ENCODE measurements at regions not wholly inside any gene's neighbourhood (a gene's known extent, or its start where the extent isn't known, plus 50 kb on each side); places are given as distances from the start of the nearest gene placed in this dataset.

- Histone ChIP-seq H3K36me3 (ENCODE audit: insufficient read depth, low read length) (no peaks in the 10 kb centered on the region), H3K4me1 (ENCODE audit: insufficient read depth, low read length, poor library complexity, severe bottlenecking) (no peaks in the 10 kb centered on the region), H2AFZ (ENCODE audit: low read length) (no peak overlapping the region), H3K9me2 (ENCODE audit: insufficient read depth, low read length) (no peaks in the 10 kb centered on the region), H3K79me2 (ENCODE audit: insufficient read depth, low read depth, low read length) (no peaks in the 10 kb centered on the region), H3K27ac (ENCODE audit: low read depth, low read length, poor library complexity, severe bottlenecking) (no peak overlapping the region), H3K9me3 (ENCODE audit: low read length) (no peaks in the 10 kb centered on the region), H3K4me3 (ENCODE audit: low read depth, low read length, poor library complexity, severe bottlenecking) (no peak overlapping the region), H3K4me2 (ENCODE audit: low read length) (no peak overlapping the region), H4K20me1 (ENCODE audit: insufficient read depth, low read length) (no peaks in the 10 kb centered on the region)
- POLR2A ChIA-PET, result interaction anchor here (0.7 to 1.0 kb wide), 3 partner anchors 15 to 88 kb away, joined by 3 to 4 read pairs (median 3); no protein-coding TSS in a partner anchor
- intact Hi-C loops (cut with micrococcal nuclease; ENCODE audit: unreplicated experiment), result no loop called here
- BruUV-seq (replicated peaks), result no TSS peak
- DNase-seq (ENCODE audit: low spot score), result no peak
- CTCF ChIA-PET (ENCODE audit: unreplicated experiment), result no interaction called here
- TF ChIP-seq CTCF (conservative IDR thresholded peaks at IDR 0.05; ENCODE audit: low read length) (no peak), EZH2phosphoT487 (IDR thresholded peaks at IDR 0.05; ENCODE audit: borderline replicate concordance, low read depth, low read length) (no peak)
Measured at GRCh38 chr21:31425138-31425537, 81.1 kb upstream of the TIAM1 start.

GRCh38 chr21:31424058-31424457 is 80.0 kb upstream of the TIAM1 start:
- no peak overlapping the region for H3K4me3 ChIP-seq (ENCODE audit: low read depth, low read length, poor library complexity, severe bottlenecking)
- no peak for DNase-seq (ENCODE audit: low spot score)
- no peak overlapping the region for H3K27ac ChIP-seq (ENCODE audit: low read depth, low read length, poor library complexity, severe bottlenecking)
- no peak overlapping the region for H2AFZ ChIP-seq (ENCODE audit: low read length)
- ChIA-PET POLR2A (no interaction called here), CTCF (ENCODE audit: unreplicated experiment) (no interaction called here)
- H3K4me1 ChIP-seq (ENCODE audit: insufficient read depth, low read length, poor library complexity, severe bottlenecking), result no peaks in the 10 kb centered on the region
- H3K4me2 ChIP-seq (ENCODE audit: low read length), result no peak overlapping the region
- H3K9me3 ChIP-seq (ENCODE audit: low read length), result no peaks in the 10 kb centered on the region
- no TSS peak for BruUV-seq (replicated peaks)
- H3K9me2 ChIP-seq (ENCODE audit: insufficient read depth, low read length), result no peaks in the 10 kb centered on the region
- H4K20me1 ChIP-seq (ENCODE audit: insufficient read depth, low read length), result no peaks in the 10 kb centered on the region
- TF ChIP-seq EZH2phosphoT487 (IDR thresholded peaks at IDR 0.05; ENCODE audit: borderline replicate concordance, low read depth, low read length) (no peak), CTCF (conservative IDR thresholded peaks at IDR 0.05; ENCODE audit: low read length) (no peak)
- intact Hi-C loops (cut with micrococcal nuclease; ENCODE audit: unreplicated experiment), result no loop called here
- no peaks in the 10 kb centered on the region for H3K36me3 ChIP-seq (ENCODE audit: insufficient read depth, low read length)
- H3K79me2 ChIP-seq (ENCODE audit: insufficient read depth, low read depth, low read length), result no peaks in the 10 kb centered on the region

- H2AFZ ChIP-seq (ENCODE audit: low read length), result no peak overlapping the region
- BruUV-seq (replicated peaks), result no TSS peak
- H3K4me2 ChIP-seq (ENCODE audit: low read length), result no peak overlapping the region
- no peak overlapping the region for H3K4me3 ChIP-seq (ENCODE audit: low read depth, low read length, poor library complexity, severe bottlenecking)
- no peaks in the 10 kb centered on the region for H3K36me3 ChIP-seq (ENCODE audit: insufficient read depth, low read length)
- no peaks in the 10 kb centered on the region for H3K9me3 ChIP-seq (ENCODE audit: low read length)
- no peak overlapping the region for H3K27ac ChIP-seq (ENCODE audit: low read depth, low read length, poor library complexity, severe bottlenecking)
- H3K9me2 ChIP-seq (ENCODE audit: insufficient read depth, low read length), result no peaks in the 10 kb centered on the region
- CTCF ChIA-PET (ENCODE audit: unreplicated experiment), result no interaction called here
- no peaks in the 10 kb centered on the region for H3K79me2 ChIP-seq (ENCODE audit: insufficient read depth, low read depth, low read length)
- POLR2A ChIA-PET, result no interaction called here
- intact Hi-C loops (cut with micrococcal nuclease; ENCODE audit: unreplicated experiment), result no loop called here
- H4K20me1 ChIP-seq (ENCODE audit: insufficient read depth, low read length), result no peaks in the 10 kb centered on the region
- H3K4me1 ChIP-seq (ENCODE audit: insufficient read depth, low read length, poor library complexity, severe bottlenecking), result no peaks in the 10 kb centered on the region
- TF ChIP-seq CTCF (conservative IDR thresholded peaks at IDR 0.05; ENCODE audit: low read length) (no peak), EZH2phosphoT487 (IDR thresholded peaks at IDR 0.05; ENCODE audit: borderline replicate concordance, low read depth, low read length) (no peak)
- no peak for DNase-seq (ENCODE audit: low spot score)
Measured at GRCh38 chr21:31420988-31421387, 76.9 kb upstream of the TIAM1 start.
